HEK293 (cell line): ENCODE measurements at regions not wholly inside any gene's neighbourhood (a gene's known extent, or its start where the extent isn't known, plus 50 kb on each side); places are given as distances from the start of the nearest gene placed in this dataset.

Experiments used
- CTCF ChIA-PET: fragments of 350-600 bp; formaldehyde crosslinking; extraction: SDS; loops from one replicate; lab custom pipeline; 2021; ENCODE audit warnings: antibody characterized with exemption; lab: Yijun Ruan, JAX
- POLR2A ChIA-PET: fragments of 300-600 bp; formaldehyde crosslinking; extraction: SDS; loops from one replicate; lab custom pipeline; 2020; ENCODE audit warnings: antibody characterized with exemption, inconsistent platforms; lab: Yijun Ruan, JAX
- H3K27ac ChIP-seq: fragments of 200-500 bp; sonication (Bioruptor generic); 2 replicates; pipeline ENCODE4 v1.5.1; 2014; ENCODE audit warnings: low read depth, low read length, control low read depth, inconsistent platforms; ENCODE audit errors: extremely low read depth
- H3K36me3 ChIP-seq, 2 experiments: fragments of 200-500 bp in 1 of 2; sonication (Bioruptor generic) in 1 of 2; 1 replicate in 1 of 2; 2 replicates in 1 of 2; pipeline ENCODE4 v1.5.1; 2014 to 2017; ENCODE audit warnings: inconsistent platforms in 2 of 2, low read length in 2 of 2; ENCODE audit not compliant: control insufficient read depth in 2 of 2, insufficient read depth in 1 of 2
- H3K4me1 ChIP-seq: fragments of 200-500 bp; sonication (Bioruptor generic); 2 replicates; pipeline ENCODE4 v1.5.1; 2014; ENCODE audit warnings: mild to moderate bottlenecking, low read length, inconsistent platforms; ENCODE audit not compliant: control insufficient read depth, insufficient read depth
- H3K4me3 ChIP-seq: 2 replicates; pipeline ENCODE4 v1.5.1; 2011; ENCODE audit warnings: low read depth, mild to moderate bottlenecking, control low read depth, low read length, moderate library complexity
- H3K9me3 ChIP-seq: fragments of 200-500 bp; sonication (Bioruptor generic); 2 replicates; pipeline ENCODE4 v1.5.1; 2014; ENCODE audit warnings: low read depth, low read length, inconsistent platforms; ENCODE audit not compliant: control insufficient read depth, insufficient read depth
- GFI1B ChIP-seq: fragments of 450-650 bp; formaldehyde crosslinking; IDR thresholded peaks from 2 replicates; pipeline ENCODE4 v1.5.1; 2016; ENCODE audit warnings: missing biosample characterization, missing genetic modification characterization
- HOXA7 ChIP-seq: sonication (generic); formaldehyde crosslinking; IDR thresholded peaks from 2 replicates; pipeline ENCODE4 v1.8.1; 2022; ENCODE audit warnings: missing genetic modification reagents, borderline replicate concordance
- IKZF3 ChIP-seq: fragments of 450-650 bp; IDR thresholded peaks from 2 replicates; pipeline ENCODE4 v1.5.0; 2018; ENCODE audit warnings: missing biosample characterization, mild to moderate bottlenecking, missing genetic modification characterization, moderate library complexity
- OVOL3 ChIP-seq: fragments of 450-650 bp; formaldehyde crosslinking; IDR thresholded peaks from 2 replicates; pipeline ENCODE4 v1.5.1; 2016; ENCODE audit warnings: missing biosample characterization, missing genetic modification characterization
- PRDM6 ChIP-seq: fragments of 450-650 bp; formaldehyde crosslinking; IDR thresholded peaks from 2 replicates; pipeline ENCODE4 v1.5.1; 2017; ENCODE audit warnings: missing biosample characterization, missing genetic modification characterization
- SALL2 ChIP-seq: fragments of 450-650 bp; formaldehyde crosslinking; IDR thresholded peaks from 2 replicates; pipeline ENCODE4 v1.5.0; 2017; ENCODE audit warnings: missing biosample characterization, mild to moderate bottlenecking, missing genetic modification characterization, borderline replicate concordance
- ZBTB17 ChIP-seq: fragments of 450-650 bp; formaldehyde crosslinking; IDR thresholded peaks from 2 replicates; pipeline ENCODE4 v1.5.1; 2016; ENCODE audit warnings: missing biosample characterization, missing genetic modification characterization
- ZBTB7A ChIP-seq: fragments of 450-650 bp; formaldehyde crosslinking; IDR thresholded peaks from 2 replicates; pipeline ENCODE4 v1.5.1; 2016; ENCODE audit warnings: low read depth, missing biosample characterization, missing genetic modification characterization
- ZFHX2 ChIP-seq: fragments of 450-650 bp; formaldehyde crosslinking; conservative IDR thresholded peaks from 2 replicates; pipeline ENCODE4 v1.5.1; 2016; ENCODE audit warnings: missing biosample characterization, missing genetic modification characterization
- ZIC2 ChIP-seq: fragments of 450-650 bp; formaldehyde crosslinking; IDR thresholded peaks from 2 replicates; pipeline ENCODE4 v1.5.1; 2016; ENCODE audit warnings: missing biosample characterization, missing genetic modification characterization
- ZNF155 ChIP-seq: fragments of 450-650 bp; formaldehyde crosslinking; IDR thresholded peaks from 2 replicates; pipeline ENCODE4 v1.5.1; 2016; ENCODE audit warnings: missing biosample characterization, missing genetic modification characterization
- ZNF175 ChIP-seq: fragments of 450-650 bp; formaldehyde crosslinking; IDR thresholded peaks from 2 replicates; pipeline ENCODE4 v1.5.1; 2016; ENCODE audit warnings: missing biosample characterization, missing genetic modification characterization
- ZNF335 ChIP-seq: fragments of 450-650 bp; formaldehyde crosslinking; conservative IDR thresholded peaks from 2 replicates; pipeline ENCODE4 v1.5.1; 2016; ENCODE audit warnings: missing biosample characterization, missing genetic modification characterization
- ZNF362 ChIP-seq: fragments of 450-650 bp; formaldehyde crosslinking; IDR thresholded peaks from 2 replicates; pipeline ENCODE4 v1.5.1; 2016; ENCODE audit warnings: missing biosample characterization, missing genetic modification characterization
- ZNF394 ChIP-seq: fragments of 450-650 bp; formaldehyde crosslinking; IDR thresholded peaks from 2 replicates; pipeline ENCODE4 v1.5.1; 2016; ENCODE audit warnings: missing biosample characterization, missing genetic modification characterization, mild to moderate bottlenecking, moderate library complexity, borderline replicate concordance
- ZNF449 ChIP-seq: fragments of 450-650 bp; formaldehyde crosslinking; IDR thresholded peaks from 2 replicates; pipeline ENCODE4 v1.5.1; 2017; ENCODE audit warnings: missing biosample characterization, mild to moderate bottlenecking, missing genetic modification characterization, moderate library complexity
- ZNF48 ChIP-seq: fragments of 450-650 bp; formaldehyde crosslinking; IDR thresholded peaks from 2 replicates; pipeline ENCODE4 v1.5.1; 2016; ENCODE audit warnings: missing biosample characterization, missing genetic modification characterization
- ZNF544 ChIP-seq: fragments of 450-650 bp; formaldehyde crosslinking; IDR thresholded peaks from 2 replicates; pipeline ENCODE4 v1.5.0; 2017; ENCODE audit warnings: missing biosample characterization, missing genetic modification characterization
- ZNF560 ChIP-seq: fragments of 450-650 bp; formaldehyde crosslinking; IDR thresholded peaks from 2 replicates; pipeline ENCODE4 v1.5.1; 2017; ENCODE audit warnings: missing biosample characterization, missing genetic modification characterization, borderline replicate concordance
- ZNF571 ChIP-seq: fragments of 450-650 bp; formaldehyde crosslinking; IDR thresholded peaks from 2 replicates; pipeline ENCODE4 v1.5.0; 2017; ENCODE audit warnings: missing biosample characterization, missing genetic modification characterization
- ZNF626 ChIP-seq: fragments of 450-650 bp; sonication (Bioruptor Pico); formaldehyde crosslinking; IDR thresholded peaks from 2 replicates; pipeline ENCODE4 v1.5.1; 2018; ENCODE audit warnings: missing biosample characterization, missing genetic modification characterization, inconsistent platforms
- ZNF658 ChIP-seq: fragments of 450-650 bp; formaldehyde crosslinking; IDR thresholded peaks from 2 replicates; pipeline ENCODE4; 2016; ENCODE audit warnings: missing biosample characterization, missing genetic modification characterization
- ZNF701 ChIP-seq: fragments of 450-650 bp; formaldehyde crosslinking; IDR thresholded peaks from 2 replicates; pipeline ENCODE4 v1.5.1; 2016; ENCODE audit warnings: missing biosample characterization, missing genetic modification characterization
- ZNF768 ChIP-seq: fragments of 450-650 bp; formaldehyde crosslinking; IDR thresholded peaks from 2 replicates; pipeline ENCODE4 v1.5.1; 2018; ENCODE audit warnings: missing biosample characterization, mild to moderate bottlenecking, missing genetic modification characterization
- ZSCAN16 ChIP-seq: fragments of 450-650 bp; formaldehyde crosslinking; IDR thresholded peaks from 2 replicates; pipeline ENCODE4 v1.5.1; 2016; ENCODE audit warnings: missing biosample characterization, missing genetic modification characterization
- ZXDB ChIP-seq: fragments of 450-650 bp; formaldehyde crosslinking; IDR thresholded peaks from 2 replicates; pipeline ENCODE4 v1.5.1; 2016; ENCODE audit warnings: missing biosample characterization, missing genetic modification characterization

DNA sequence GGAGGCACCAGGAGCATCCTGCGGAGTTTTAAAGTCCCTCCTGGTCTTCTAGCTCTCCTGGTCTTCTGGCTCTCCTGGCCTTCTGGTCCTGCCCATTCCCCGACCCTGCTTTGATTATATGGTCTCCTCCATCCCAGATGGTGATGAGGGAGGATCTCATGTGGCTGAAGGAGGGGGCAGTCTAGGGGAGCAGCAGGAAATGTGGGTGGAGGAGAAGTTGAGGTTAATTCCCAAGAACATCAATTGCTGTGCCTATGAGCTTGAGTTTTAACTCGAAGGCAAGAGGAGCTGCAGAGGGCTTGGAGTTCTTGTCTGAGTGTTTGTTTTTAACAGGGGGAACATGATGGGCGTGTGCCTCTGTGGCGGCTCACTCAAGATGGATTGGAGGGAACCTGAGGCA is 408.8 kb downstream of the MATN1 start (continued):
- TF ChIP-seq SALL2 (no peak), ZNF48 (tag by site-specific recombination) (no peak), ZNF544 (no peak)

DNA sequence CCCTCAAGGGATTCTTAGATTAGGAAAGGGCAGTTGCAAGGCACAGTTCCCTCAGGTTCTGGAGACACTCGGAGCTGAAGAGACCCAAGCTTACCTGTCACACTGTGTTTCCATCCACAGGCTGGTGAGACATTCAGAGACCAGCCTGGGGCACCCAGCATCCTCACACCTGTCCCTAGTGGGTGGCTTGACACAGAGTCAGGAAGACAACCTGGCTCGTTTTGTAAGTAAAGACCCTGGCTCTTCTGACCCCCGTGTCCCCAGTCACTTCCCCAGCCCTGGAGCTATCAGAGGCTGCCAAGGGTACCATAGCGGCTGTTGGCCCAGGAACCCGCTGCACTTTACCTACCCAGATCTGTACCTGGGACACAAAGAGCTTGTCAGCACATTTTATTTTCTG is 409.8 kb downstream of the MATN1 start:
- Histone ChIP-seq H3K27ac (no peak overlapping the region), H3K4me3 (no peak overlapping the region), H3K9me3 (no peaks in the 10 kb centered on the region)
- CTCF ChIA-PET, result no interaction called here
- POLR2A ChIA-PET, result no interaction called here
- TF ChIP-seq ZNF560 (tag by site-specific recombination) (no peak), GFI1B (tag by site-specific recombination) (no peak), OVOL3 (tag by site-specific recombination) (no peak), ZNF335 (tag by site-specific recombination) (no peak), ZNF394 (tag by site-specific recombination) (no peak), ZNF658 (tag by site-specific recombination) (no peak), ZNF701 (no peak), ZNF571 (tag by site-specific recombination) (no peak), HOXA7 (no peak)
- TF ChIP-seq, all 188 proteins: peak for 0
- no peaks in the 10 kb centered on the region for H3K4me1 ChIP-seq
- no peaks in the 10 kb centered on the region for H3K36me3 ChIP-seq

- no peak overlapping the region for H3K4me3 ChIP-seq
- H3K4me1 ChIP-seq, result no peaks in the 10 kb centered on the region
- CTCF ChIA-PET, result no interaction called here
- no peaks in the 10 kb centered on the region for H3K36me3 ChIP-seq
- POLR2A ChIA-PET, result no interaction called here
- no peak overlapping the region for H3K27ac ChIP-seq
- H3K9me3 ChIP-seq, result no peaks in the 10 kb centered on the region
- TF ChIP-seq ZXDB (tag by site-specific recombination) (no peak), IKZF3 (no peak), ZIC2 (tag by site-specific recombination) (no peak), ZNF768 (tag by site-specific recombination) (no peak)
Observed at GRCh38 chr1:30313176-30313575, 410.2 kb downstream of the MATN1 start.

- no peak overlapping the region for H3K27ac ChIP-seq
- H3K9me3 ChIP-seq, result no peaks in the 10 kb centered on the region
- H3K4me1 ChIP-seq, result no peaks in the 10 kb centered on the region
- H3K36me3 ChIP-seq, result no peaks in the 10 kb centered on the region
- POLR2A ChIA-PET, result no interaction called here
- CTCF ChIA-PET, result interaction anchor here (0.5 to 0.6 kb wide), 2 partner anchors 23 to 487 kb away, joined by 3 to 4 read pairs; no protein-coding TSS in a partner anchor
- no peak overlapping the region for H3K4me3 ChIP-seq
- no peak for TF ChIP-seq ZNF626
- TF ChIP-seq PRDM6 (tag by site-specific recombination), result no peak
- no peak for TF ChIP-seq ZFHX2 (tag by site-specific recombination)
- no peak for TF ChIP-seq ZBTB7A (tag by site-specific recombination)
- TF ChIP-seq ZNF449 (tag by site-specific recombination), result no peak
- no peak for TF ChIP-seq ZBTB17 (tag by site-specific recombination)
- no peak for TF ChIP-seq ZSCAN16 (tag by site-specific recombination)
- TF ChIP-seq ZNF768 (tag by site-specific recombination), result no peak
- TF ChIP-seq ZNF155, result no peak
- TF ChIP-seq ZNF175 (tag by site-specific recombination), result no peak
- TF ChIP-seq ZNF362, result no peak
Observed at GRCh38 chr1:30312226-30312625, 411.2 kb downstream of the MATN1 start.
